ENCODE measurements at regions not wholly inside any gene's neighbourhood (a gene's known extent, or its start where the extent isn't known, plus 50 kb on each side); places are given as distances from the start of the nearest gene placed in this dataset.
"Not testable (repeated sequence)": the region's sequence is repeated elsewhere in the genome, so short reads cannot be mapped to it uniquely, and the experiment has no call there.

GRCh38 chr9:26508897-26509296 is 383.7 kb downstream of the CAAP1 start:
- FAIRE-seq (no peak), DNase-seq (ENCODE audit: low spot score) (no peak)

- FAIRE-seq, result no peak
- DNase-seq (ENCODE audit: low spot score), result no peak
Observed at GRCh38 chr9:26504057-26504456, 388.5 kb downstream of the CAAP1 start.

- no peak for FAIRE-seq
- no peak for DNase-seq (ENCODE audit: low spot score)
Observed at GRCh38 chr9:26502311-26502710, 390.3 kb downstream of the CAAP1 start.

- DNase-seq (ENCODE audit: low spot score) (no peak), FAIRE-seq (no peak)
Observed at GRCh38 chr9:26500471-26500870, 392.1 kb downstream of the CAAP1 start.

- not testable (repeated sequence) for FAIRE-seq; DNase-seq (ENCODE audit: low spot score)
Observed at GRCh38 chr9:26492608-26493521, 399.7 kb downstream of the CAAP1 start.

GRCh38 chr9:26491922-26492607 is 400.5 kb downstream of the CAAP1 start:
- not testable (repeated sequence) for FAIRE-seq; DNase-seq (ENCODE audit: low spot score)

GRCh38 chr9:26483991-26484390 is 408.6 kb downstream of the CAAP1 start:
- no peak for DNase-seq (ENCODE audit: low spot score)
- no peak for FAIRE-seq

GRCh38 chr9:26477963-26478362 is 414.6 kb downstream of the CAAP1 start:
- FAIRE-seq, result no peak
- no peak for DNase-seq (ENCODE audit: low spot score)

GRCh38 chr9:26471261-26471660 is 421.3 kb downstream of the CAAP1 start:
- no peak for FAIRE-seq
- DNase-seq (ENCODE audit: low spot score), result no peak

GRCh38 chr9:26470284-26470683 is 422.3 kb downstream of the CAAP1 start:
- DNase-seq (ENCODE audit: low spot score), result no peak
- FAIRE-seq, result no peak

GRCh38 chr9:26463837-26464236 is 428.8 kb downstream of the CAAP1 start:
- no peak for DNase-seq (ENCODE audit: low spot score)
- FAIRE-seq, result no peak

- DNase-seq (ENCODE audit: low spot score), result no peak
- no peak for FAIRE-seq
Observed at GRCh38 chr9:26462751-26463150, 429.9 kb downstream of the CAAP1 start.

GRCh38 chr9:26462213-26462612 is 430.4 kb downstream of the CAAP1 start:
- no peak for FAIRE-seq
- DNase-seq (ENCODE audit: low spot score), result no peak

GRCh38 chr9:26460624-26461023 is 432.0 kb downstream of the CAAP1 start:
- FAIRE-seq (no peak), DNase-seq (ENCODE audit: low spot score) (no peak)

- DNase-seq (ENCODE audit: low spot score) (no peak), FAIRE-seq (no peak)
Observed at GRCh38 chr9:26459959-26460358, 432.6 kb downstream of the CAAP1 start.

GRCh38 chr9:26458054-26458453 is 434.5 kb downstream of the CAAP1 start:
- DNase-seq (ENCODE audit: low spot score), result no peak
- FAIRE-seq, result no peak

- FAIRE-seq (no peak), DNase-seq (ENCODE audit: low spot score) (no peak)
Observed at GRCh38 chr9:26457151-26457550, 435.5 kb downstream of the CAAP1 start.

GRCh38 chr9:26439061-26439624 is 453.5 kb downstream of the CAAP1 start:
- no peak for DNase-seq (ENCODE audit: low spot score)
- FAIRE-seq, result no peak

GRCh38 chr9:26437056-26437711 is 455.4 kb downstream of the CAAP1 start:
- DNase-seq (ENCODE audit: low spot score), result no peak
- FAIRE-seq, result no peak

GRCh38 chr9:26426551-26427131 is 466.0 kb downstream of the CAAP1 start:
- DNase-seq (ENCODE audit: low spot score), result no peak
- FAIRE-seq, result no peak

GRCh38 chr9:26418480-26418879 is 474.1 kb downstream of the CAAP1 start:
- DNase-seq (ENCODE audit: low spot score), result no peak
- no peak for FAIRE-seq

Data from urothelium cell line (cell line).